ENCODE measurements at regions not wholly inside any gene's neighbourhood (a gene's known extent, or its start where the extent isn't known, plus 50 kb on each side); places are given as distances from the start of the nearest gene placed in this dataset.

DNA sequence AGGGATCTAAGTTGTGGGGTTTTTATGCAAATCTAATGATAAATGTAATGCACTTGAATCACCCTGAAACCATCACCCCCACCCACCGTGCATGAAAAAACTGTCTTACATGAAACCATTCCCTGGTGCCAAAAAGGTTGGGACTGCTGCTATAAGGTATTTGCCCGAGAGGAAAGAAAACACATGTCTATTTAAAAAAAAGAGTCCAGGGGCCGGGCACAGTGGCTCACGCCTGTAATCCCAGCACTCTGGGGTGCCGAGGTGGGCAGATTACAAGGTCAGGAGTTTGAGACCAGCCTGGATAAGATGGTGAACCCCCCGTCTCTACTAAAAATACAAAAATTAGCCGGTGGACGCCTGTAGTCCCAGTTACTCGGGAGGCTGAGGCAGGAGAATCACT lies 1372.8 kb upstream of the CDH2 start:
- H3K27me3 ChIP-seq (ENCODE audit: low read depth, low read length), result no peaks in the 10 kb centered on the region
- H3K4me1 ChIP-seq (ENCODE audit: control insufficient read depth in 1 of 2, insufficient read depth in 2 of 2, low read length in 2 of 2), result no peaks in the 10 kb centered on the region
- H3K36me3 ChIP-seq (ENCODE audit: control insufficient read depth in 1 of 2, insufficient read depth in 2 of 2, low read length in 2 of 2), result no peaks in the 10 kb centered on the region
- no peak overlapping the region for H3K4me3 ChIP-seq (ENCODE audit: low read depth in 1 of 2, low read length in 2 of 2)
- H3K9me3 ChIP-seq (ENCODE audit: control insufficient read depth in 1 of 2, low read length in 2 of 2), result no peaks in the 10 kb centered on the region
- no peak overlapping the region for H3K27ac ChIP-seq (ENCODE audit: low read length)

DNA sequence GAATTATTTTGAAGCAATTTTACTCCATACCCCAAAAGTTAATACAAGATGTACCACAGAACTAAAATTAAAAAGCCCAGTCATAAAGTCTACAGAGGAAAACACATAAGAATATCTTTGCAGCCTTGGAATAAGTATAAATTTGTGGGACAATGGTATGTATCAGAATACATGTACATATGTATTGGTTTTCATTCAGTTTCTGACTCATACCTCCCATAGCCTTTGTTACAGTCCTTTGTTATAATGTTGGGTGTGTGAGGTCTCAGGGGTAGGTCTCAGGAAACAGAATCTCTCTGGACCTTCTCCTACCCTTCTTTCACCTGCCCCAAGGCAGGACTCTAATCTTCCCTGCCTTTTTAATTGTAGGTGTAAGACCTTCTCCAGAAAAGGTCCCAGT lies 1370.7 kb upstream of the CDH2 start:
- Histone ChIP-seq H3K4me1 (ENCODE audit: control insufficient read depth in 1 of 2, insufficient read depth in 2 of 2, low read length in 2 of 2) (no peaks in the 10 kb centered on the region), H3K36me3 (ENCODE audit: control insufficient read depth in 1 of 2, insufficient read depth in 2 of 2, low read length in 2 of 2) (no peaks in the 10 kb centered on the region), H3K9me3 (ENCODE audit: control insufficient read depth in 1 of 2, low read length in 2 of 2) (no peaks in the 10 kb centered on the region), H3K4me3 (ENCODE audit: low read depth in 1 of 2, low read length in 2 of 2) (no peak overlapping the region), H3K27ac (ENCODE audit: low read length) (no peak overlapping the region), H3K27me3 (ENCODE audit: low read depth, low read length) (no peaks in the 10 kb centered on the region)

DNA sequence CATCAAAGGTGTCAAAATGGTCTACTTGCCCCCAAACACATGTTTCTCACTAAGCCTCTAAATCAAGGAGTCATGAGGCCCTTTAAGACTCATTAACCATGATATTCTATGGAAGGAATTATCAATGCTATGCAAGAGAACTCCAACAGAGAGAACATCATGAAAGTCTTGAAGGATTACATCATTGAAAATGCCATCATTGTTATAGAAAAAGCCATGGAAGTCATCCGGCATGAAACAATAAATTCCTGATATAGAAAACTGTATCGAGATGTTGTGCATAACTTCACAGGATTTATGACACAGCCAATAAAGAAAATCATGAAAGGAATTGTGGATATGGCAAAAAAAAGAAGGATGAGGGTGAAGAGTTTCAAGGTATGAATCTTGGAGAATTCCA lies 1363.6 kb upstream of the CDH2 start:
- H3K27ac ChIP-seq (ENCODE audit: low read length), result no peak overlapping the region

DNA sequence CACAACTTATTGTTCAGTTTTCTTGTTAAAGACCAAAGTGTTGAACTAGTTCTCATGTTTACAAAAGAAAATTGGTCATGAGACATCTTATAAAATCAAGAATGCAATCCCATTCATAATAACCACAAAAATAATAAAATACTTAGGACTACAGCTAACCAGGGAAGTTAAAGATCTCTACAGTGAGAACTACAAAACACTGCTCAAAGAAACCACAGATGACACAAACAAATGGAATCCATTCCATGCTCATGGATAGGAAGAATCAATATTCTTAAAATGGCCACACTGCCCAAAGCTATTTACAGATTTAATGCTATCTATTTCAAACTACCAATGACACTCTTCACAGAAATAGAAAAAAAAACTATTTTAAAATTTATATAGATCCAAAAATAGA lies 1354.8 kb upstream of the CDH2 start:
- H3K4me1 ChIP-seq (ENCODE audit: control insufficient read depth in 1 of 2, insufficient read depth in 2 of 2, low read length in 2 of 2), result no peaks in the 10 kb centered on the region
- no peak overlapping the region for H3K27ac ChIP-seq (ENCODE audit: low read length)
- no peak overlapping the region for H3K4me3 ChIP-seq (ENCODE audit: low read depth in 1 of 2, low read length in 2 of 2)
- H3K27me3 ChIP-seq (ENCODE audit: low read depth, low read length), result no peaks in the 10 kb centered on the region
- H3K9me3 ChIP-seq (ENCODE audit: control insufficient read depth in 1 of 2, low read length in 2 of 2), result peaks cover 0 to 5% of the 10 kb centered on the region in 2 donors
- no peaks in the 10 kb centered on the region for H3K36me3 ChIP-seq (ENCODE audit: control insufficient read depth in 1 of 2, insufficient read depth in 2 of 2, low read length in 2 of 2)

More for the DNA sequence above, 1363.6 kb upstream of the CDH2 start:
- no peaks in the 10 kb centered on the region for H3K4me1 ChIP-seq (ENCODE audit: control insufficient read depth in 1 of 2, insufficient read depth in 2 of 2, low read length in 2 of 2)
- no peaks in the 10 kb centered on the region for H3K36me3 ChIP-seq (ENCODE audit: control insufficient read depth in 1 of 2, insufficient read depth in 2 of 2, low read length in 2 of 2)
- H3K27me3 ChIP-seq (ENCODE audit: low read depth, low read length), result no peaks in the 10 kb centered on the region
- H3K4me3 ChIP-seq (ENCODE audit: low read depth in 1 of 2, low read length in 2 of 2), result no peak overlapping the region
- no peaks in the 10 kb centered on the region for H3K9me3 ChIP-seq (ENCODE audit: control insufficient read depth in 1 of 2, low read length in 2 of 2)

GRCh38 chr18:29523371-29523770 lies 1346.4 kb upstream of the CDH2 start:
- H3K27me3 ChIP-seq (ENCODE audit: low read depth, low read length), result no peaks in the 10 kb centered on the region
- H3K4me3 ChIP-seq (ENCODE audit: low read depth in 1 of 2, low read length in 2 of 2), result no peak overlapping the region

GRCh38 chr18:29512761-29513160 lies 1335.8 kb upstream of the CDH2 start:
- H3K4me3 ChIP-seq (ENCODE audit: low read depth in 1 of 2, low read length in 2 of 2), result no peak overlapping the region
- no peaks in the 10 kb centered on the region for H3K4me1 ChIP-seq (ENCODE audit: control insufficient read depth in 1 of 2, insufficient read depth in 2 of 2, low read length in 2 of 2)
- no peaks in the 10 kb centered on the region for H3K36me3 ChIP-seq (ENCODE audit: control insufficient read depth in 1 of 2, insufficient read depth in 2 of 2, low read length in 2 of 2)
- H3K27me3 ChIP-seq (ENCODE audit: low read depth, low read length), result no peaks in the 10 kb centered on the region
- H3K27ac ChIP-seq (ENCODE audit: low read length), result no peak overlapping the region
- no peaks in the 10 kb centered on the region for H3K9me3 ChIP-seq (ENCODE audit: control insufficient read depth in 1 of 2, low read length in 2 of 2)

More at GRCh38 chr18:29523371-29523770, 1346.4 kb upstream of the CDH2 start:
- Histone ChIP-seq H3K36me3 (ENCODE audit: control insufficient read depth in 1 of 2, insufficient read depth in 2 of 2, low read length in 2 of 2) (no peaks in the 10 kb centered on the region), H3K4me1 (ENCODE audit: control insufficient read depth in 1 of 2, insufficient read depth in 2 of 2, low read length in 2 of 2) (no peaks in the 10 kb centered on the region), H3K27ac (ENCODE audit: low read length) (no peak overlapping the region), H3K9me3 (ENCODE audit: control insufficient read depth in 1 of 2, low read length in 2 of 2) (no peaks in the 10 kb centered on the region)

- Histone ChIP-seq H3K4me3 (ENCODE audit: low read depth in 1 of 2, low read length in 2 of 2) (no peak overlapping the region), H3K27me3 (ENCODE audit: low read depth, low read length) (no peaks in the 10 kb centered on the region), H3K9me3 (ENCODE audit: control insufficient read depth in 1 of 2, low read length in 2 of 2) (no peaks in the 10 kb centered on the region), H3K36me3 (ENCODE audit: control insufficient read depth in 1 of 2, insufficient read depth in 2 of 2, low read length in 2 of 2) (no peaks in the 10 kb centered on the region), H3K27ac (ENCODE audit: low read length) (no peak overlapping the region), H3K4me1 (ENCODE audit: control insufficient read depth in 1 of 2, insufficient read depth in 2 of 2, low read length in 2 of 2) (no peaks in the 10 kb centered on the region)
These were observed 1335.3 kb upstream of the CDH2 start for GRCh38 chr18:29512203-29512602.

DNA sequence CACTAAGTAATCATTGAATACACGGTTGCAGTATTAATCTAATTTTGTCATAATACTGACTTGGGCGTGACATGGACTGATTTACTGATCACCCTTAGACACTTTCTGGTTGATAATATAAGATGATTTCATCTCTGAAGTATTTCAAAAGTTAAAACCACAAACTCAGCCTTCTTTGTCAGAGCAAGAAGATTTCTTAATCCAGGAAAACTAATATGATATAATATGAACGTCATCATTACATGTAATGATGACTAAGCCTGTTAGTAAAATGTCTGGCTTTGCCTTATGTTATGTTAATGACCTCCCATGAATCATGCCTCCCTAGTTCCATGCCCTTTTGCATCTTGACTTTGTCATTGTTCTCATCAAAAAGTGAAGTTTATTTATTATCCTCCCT lies 1325.0 kb upstream of the CDH2 start:
- Histone ChIP-seq H3K4me1 (ENCODE audit: control insufficient read depth in 1 of 2, insufficient read depth in 2 of 2, low read length in 2 of 2) (no peaks in the 10 kb centered on the region), H3K9me3 (ENCODE audit: control insufficient read depth in 1 of 2, low read length in 2 of 2) (no peaks in the 10 kb centered on the region), H3K27ac (ENCODE audit: low read length) (no peak overlapping the region), H3K4me3 (ENCODE audit: low read depth in 1 of 2, low read length in 2 of 2) (no peak overlapping the region), H3K36me3 (ENCODE audit: control insufficient read depth in 1 of 2, insufficient read depth in 2 of 2, low read length in 2 of 2) (no peaks in the 10 kb centered on the region), H3K27me3 (ENCODE audit: low read depth, low read length) (no peaks in the 10 kb centered on the region)

DNA sequence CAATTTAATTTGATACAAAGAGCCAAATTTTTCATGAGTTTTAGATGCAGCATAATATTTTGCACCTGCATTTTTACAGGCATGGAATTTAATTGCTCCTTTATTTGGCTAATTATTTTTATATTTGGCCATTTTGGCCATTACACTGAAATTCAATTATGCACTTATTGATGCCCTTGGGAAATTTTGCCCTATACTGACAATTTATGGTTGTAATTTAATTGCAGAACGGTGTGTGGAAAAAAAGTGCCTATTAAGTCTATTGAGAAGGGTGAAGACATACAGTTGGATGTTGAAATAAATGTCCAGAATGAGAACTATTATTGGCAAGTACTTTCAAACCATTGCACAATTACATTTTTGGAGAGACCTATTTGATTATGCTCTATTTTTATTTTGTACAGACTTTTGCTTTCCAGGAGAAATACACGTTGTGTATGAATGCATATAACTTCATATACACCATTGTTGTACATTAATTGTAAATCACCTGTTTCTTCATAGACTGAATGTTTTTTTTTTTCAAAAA lies 1319.3 kb upstream of the CDH2 start:
- H3K9me3 ChIP-seq (ENCODE audit: control insufficient read depth in 1 of 2, low read length in 2 of 2), result no peaks in the 10 kb centered on the region
- H3K4me3 ChIP-seq (ENCODE audit: low read depth in 1 of 2, low read length in 2 of 2), result no peak overlapping the region
- no peaks in the 10 kb centered on the region for H3K36me3 ChIP-seq (ENCODE audit: control insufficient read depth in 1 of 2, insufficient read depth in 2 of 2, low read length in 2 of 2)
- no peaks in the 10 kb centered on the region for H3K4me1 ChIP-seq (ENCODE audit: control insufficient read depth in 1 of 2, insufficient read depth in 2 of 2, low read length in 2 of 2)
- H3K27ac ChIP-seq (ENCODE audit: low read length), result no peak overlapping the region
- no peaks in the 10 kb centered on the region for H3K27me3 ChIP-seq (ENCODE audit: low read depth, low read length)

GRCh38 chr18:29494371-29494770 lies 1317.4 kb upstream of the CDH2 start:
- Histone ChIP-seq H3K4me3 (ENCODE audit: low read depth in 1 of 2, low read length in 2 of 2) (no peak overlapping the region), H3K27me3 (ENCODE audit: low read depth, low read length) (no peaks in the 10 kb centered on the region), H3K36me3 (ENCODE audit: control insufficient read depth in 1 of 2, insufficient read depth in 2 of 2, low read length in 2 of 2) (no peaks in the 10 kb centered on the region), H3K9me3 (ENCODE audit: control insufficient read depth in 1 of 2, low read length in 2 of 2) (no peaks in the 10 kb centered on the region), H3K27ac (ENCODE audit: low read length) (no peak overlapping the region), H3K4me1 (ENCODE audit: control insufficient read depth in 1 of 2, insufficient read depth in 2 of 2, low read length in 2 of 2) (no peaks in the 10 kb centered on the region)

DNA sequence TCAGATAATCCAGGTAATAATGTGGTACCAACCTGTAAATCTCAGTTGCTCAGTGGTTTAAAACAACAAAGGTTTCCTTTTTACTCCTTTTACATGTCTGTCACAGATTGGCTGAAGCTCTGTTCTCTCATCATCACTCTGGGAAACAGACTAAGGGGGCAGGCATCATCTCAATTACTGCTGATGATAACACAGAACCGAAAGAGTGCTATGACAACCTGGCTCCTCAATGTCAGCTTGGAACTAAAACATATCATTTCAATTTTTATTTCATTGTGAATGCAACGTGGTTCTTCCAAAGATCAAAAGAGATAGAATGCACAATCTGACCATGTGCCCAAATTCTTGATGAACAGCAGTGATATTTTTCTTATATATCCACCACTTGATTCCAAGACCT lies 1315.0 kb upstream of the CDH2 start:
- H3K36me3 ChIP-seq (ENCODE audit: control insufficient read depth in 1 of 2, insufficient read depth in 2 of 2, low read length in 2 of 2), result no peaks in the 10 kb centered on the region

DNA sequence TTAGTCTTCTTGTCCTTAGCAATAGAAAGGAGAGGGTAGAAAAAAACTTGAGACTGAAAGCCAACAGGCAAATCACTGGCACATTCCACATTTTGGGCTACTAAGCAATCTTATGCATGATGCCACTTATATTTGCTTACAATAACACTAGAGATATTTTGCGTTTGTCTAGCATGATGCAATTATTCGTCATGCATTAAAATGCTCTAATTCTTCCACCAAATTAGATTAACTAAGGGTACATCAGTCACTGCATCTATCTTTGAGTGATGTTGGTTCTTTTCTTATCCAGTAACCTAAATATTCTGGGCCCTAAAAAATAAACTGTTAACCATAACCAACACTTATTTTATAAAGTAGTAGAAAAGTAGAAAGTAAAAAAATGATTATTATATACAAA lies 1311.7 kb upstream of the CDH2 start:
- no peak overlapping the region for H3K4me3 ChIP-seq (ENCODE audit: low read depth in 1 of 2, low read length in 2 of 2)
- no peak overlapping the region for H3K27ac ChIP-seq (ENCODE audit: low read length)
- H3K36me3 ChIP-seq (ENCODE audit: control insufficient read depth in 1 of 2, insufficient read depth in 2 of 2, low read length in 2 of 2), result no peaks in the 10 kb centered on the region
- H3K27me3 ChIP-seq (ENCODE audit: low read depth, low read length), result no peaks in the 10 kb centered on the region
- no peaks in the 10 kb centered on the region for H3K9me3 ChIP-seq (ENCODE audit: control insufficient read depth in 1 of 2, low read length in 2 of 2)
- H3K4me1 ChIP-seq (ENCODE audit: control insufficient read depth in 1 of 2, insufficient read depth in 2 of 2, low read length in 2 of 2), result no peaks in the 10 kb centered on the region

More for the DNA sequence above, 1315.0 kb upstream of the CDH2 start:
- no peaks in the 10 kb centered on the region for H3K9me3 ChIP-seq (ENCODE audit: control insufficient read depth in 1 of 2, low read length in 2 of 2)
- no peaks in the 10 kb centered on the region for H3K4me1 ChIP-seq (ENCODE audit: control insufficient read depth in 1 of 2, insufficient read depth in 2 of 2, low read length in 2 of 2)
- no peak overlapping the region for H3K4me3 ChIP-seq (ENCODE audit: low read depth in 1 of 2, low read length in 2 of 2)
- H3K27me3 ChIP-seq (ENCODE audit: low read depth, low read length), result no peaks in the 10 kb centered on the region
- no peak overlapping the region for H3K27ac ChIP-seq (ENCODE audit: low read length)

Data from muscle layer of duodenum (tissue), 2 donors.